GM19395 (cell line): ENCODE measurements at regions not wholly inside any gene's neighbourhood (a gene's known extent, or its start where the extent isn't known, plus 50 kb on each side); places are given as distances from the start of the nearest gene placed in this dataset.
"Not testable (repeated sequence)": the region's sequence is repeated elsewhere in the genome, so short reads cannot be mapped to it uniquely, and the experiment has no call there.

Experiments used
- ATAC-seq: cut with Tn5 transposase; IDR thresholded peaks from one replicate; pipeline ENCODE4 v1.9.1; 2021; ENCODE audit warnings: mild to moderate bottlenecking, moderate library complexity; ENCODE audit not compliant: unreplicated experiment

DNA sequence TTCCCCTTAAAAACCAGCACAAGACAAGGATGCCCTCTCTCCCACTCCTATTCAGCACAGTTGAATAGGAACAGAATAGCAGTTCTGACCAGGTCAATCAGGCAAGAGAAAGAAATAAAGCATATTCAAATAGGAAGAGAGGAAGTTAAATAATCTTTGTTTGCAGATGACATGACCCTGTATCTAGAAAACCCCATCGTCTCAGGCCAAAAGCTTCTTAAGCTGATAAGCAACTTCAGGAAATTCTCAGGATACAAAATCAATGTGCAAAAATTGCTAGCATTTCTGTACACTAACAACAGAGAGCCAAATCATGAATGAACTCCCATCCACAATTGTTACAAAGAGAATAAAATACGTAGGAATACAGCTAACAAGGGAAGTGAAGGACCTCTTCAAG is 394.1 kb upstream of the NFIA start:
- ATAC-seq = not testable (repeated sequence)

DNA sequence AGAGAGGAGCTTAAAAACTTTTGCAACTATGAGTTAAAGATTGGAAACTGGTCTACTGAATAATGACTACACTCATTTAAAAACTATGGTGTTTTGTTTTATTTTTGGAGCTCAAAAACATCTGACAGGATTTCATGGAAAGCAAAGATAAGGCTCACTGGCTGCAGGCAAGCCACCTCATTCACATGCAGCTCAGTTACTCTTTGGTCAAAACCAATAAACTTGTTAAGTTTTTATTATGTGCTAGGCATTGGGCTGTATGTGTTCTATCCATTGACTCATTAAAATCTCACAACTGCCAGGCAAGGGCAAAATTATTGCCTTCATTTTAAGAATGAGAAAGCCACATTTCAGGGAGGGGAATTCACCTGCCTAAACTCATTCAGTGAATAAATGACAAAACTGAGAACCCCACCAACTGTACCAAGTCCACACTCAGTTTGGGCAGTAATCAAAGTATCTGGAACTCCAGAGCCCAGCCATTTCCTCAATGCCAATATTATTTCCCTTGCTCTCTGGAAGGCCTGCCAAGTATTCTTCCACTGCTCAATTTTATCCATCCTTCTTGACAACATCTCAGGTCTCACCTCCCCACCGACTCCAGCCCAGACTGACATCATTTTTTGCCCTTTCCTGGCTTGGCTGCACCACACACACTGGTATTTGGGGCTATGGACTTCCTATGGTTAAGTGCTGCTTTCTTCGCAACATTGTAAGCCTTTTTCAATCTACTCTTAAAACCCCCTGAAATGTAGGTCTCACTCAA is 401.1 kb upstream of the NFIA start:
- ATAC-seq = no peak

DNA sequence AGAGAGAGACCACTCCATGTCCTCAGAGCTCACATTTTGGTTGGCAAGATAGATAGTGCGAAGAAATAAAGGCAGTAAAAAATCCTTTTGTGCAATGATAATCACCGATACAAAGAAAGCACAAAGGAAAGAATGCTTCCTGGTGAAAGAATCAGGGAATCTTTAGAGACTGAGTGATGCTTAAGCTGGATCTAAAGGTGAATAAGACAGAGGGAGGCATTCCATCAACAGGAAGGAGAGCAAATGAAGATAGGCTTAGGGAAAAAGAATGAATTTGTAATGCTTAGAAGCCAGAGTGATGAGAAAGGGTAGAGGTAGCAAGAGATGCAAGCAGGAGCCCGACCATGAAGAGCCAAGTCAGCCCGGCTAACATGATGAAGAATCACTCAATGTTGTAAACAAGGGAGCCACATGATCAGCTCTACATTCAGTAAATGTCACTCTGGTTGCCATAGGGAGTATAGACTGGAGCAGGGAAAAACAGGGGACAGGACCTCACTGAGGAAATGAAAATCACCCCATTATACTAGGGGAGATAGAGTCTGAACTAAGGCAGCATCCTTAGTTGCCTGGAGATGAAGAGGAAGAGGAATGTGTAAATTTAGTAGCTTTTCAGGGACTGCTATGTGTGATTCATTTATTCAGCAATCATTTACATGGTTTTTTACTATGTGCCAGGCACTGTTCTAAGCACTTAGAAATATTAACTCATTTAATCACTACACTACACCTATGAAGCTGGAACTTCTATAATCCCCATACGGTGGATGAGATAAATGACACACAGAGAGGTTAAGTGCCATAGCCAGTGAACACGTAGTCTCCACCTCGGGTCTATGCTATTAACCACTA is 402.6 kb upstream of the NFIA start:
- no peak for ATAC-seq

DNA sequence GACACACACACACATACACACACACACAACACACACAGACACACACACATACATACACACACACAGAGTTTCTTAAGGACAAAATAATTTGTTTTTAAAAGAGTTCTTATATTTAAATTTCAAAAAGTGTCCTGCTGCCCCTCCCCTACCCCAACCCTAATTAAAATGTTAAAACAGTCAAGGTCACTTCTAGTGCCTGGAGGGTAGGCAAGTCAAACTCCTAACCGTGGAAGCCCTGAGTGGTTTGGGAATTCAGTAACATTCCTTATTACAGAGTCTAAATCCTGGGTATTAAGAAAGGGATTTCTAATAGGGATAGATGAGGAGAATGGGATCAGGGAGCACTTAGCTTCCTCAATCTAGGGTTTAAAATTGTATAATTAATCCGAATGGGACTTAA is 403.6 kb upstream of the NFIA start:
- ATAC-seq = no peak

DNA sequence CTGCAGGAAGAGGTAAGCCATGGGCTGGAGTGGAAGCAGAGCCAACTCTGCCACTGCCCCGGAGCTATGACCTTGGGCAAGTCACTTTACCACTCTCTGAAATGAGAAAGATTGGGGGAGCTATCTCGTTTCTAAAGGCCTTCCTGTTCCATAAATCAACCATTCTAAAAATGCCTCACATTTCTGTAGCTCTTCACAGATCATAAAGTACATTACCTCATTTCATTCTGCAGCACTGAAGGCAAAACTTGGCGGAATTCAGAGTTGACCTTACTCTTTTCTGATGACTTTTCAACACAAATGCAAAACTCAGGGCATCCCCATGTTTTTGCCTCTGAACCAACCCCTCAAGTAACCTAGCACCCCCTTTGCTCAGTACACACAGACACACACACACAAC is 404.0 kb upstream of the NFIA start:
- no peak for ATAC-seq

DNA sequence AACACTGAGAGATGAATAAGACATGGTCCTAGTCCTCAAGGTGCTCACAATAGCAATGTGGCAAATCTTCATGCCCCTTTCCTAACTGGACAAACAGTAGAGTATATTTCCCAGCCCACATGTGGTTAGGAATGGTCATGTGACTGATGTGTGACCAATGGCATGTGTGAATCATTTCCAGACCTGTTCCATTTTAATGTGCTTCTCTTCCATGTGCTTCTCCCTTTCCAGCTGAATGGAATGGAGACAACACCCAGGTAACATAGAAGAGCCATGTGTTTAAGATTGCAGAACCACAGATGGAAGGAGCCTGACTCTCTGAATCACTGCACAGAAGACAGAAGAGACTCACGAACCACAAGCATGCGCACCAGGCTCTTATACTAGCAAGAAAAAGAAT is 409.9 kb upstream of the NFIA start:
- ATAC-seq = no peak

DNA sequence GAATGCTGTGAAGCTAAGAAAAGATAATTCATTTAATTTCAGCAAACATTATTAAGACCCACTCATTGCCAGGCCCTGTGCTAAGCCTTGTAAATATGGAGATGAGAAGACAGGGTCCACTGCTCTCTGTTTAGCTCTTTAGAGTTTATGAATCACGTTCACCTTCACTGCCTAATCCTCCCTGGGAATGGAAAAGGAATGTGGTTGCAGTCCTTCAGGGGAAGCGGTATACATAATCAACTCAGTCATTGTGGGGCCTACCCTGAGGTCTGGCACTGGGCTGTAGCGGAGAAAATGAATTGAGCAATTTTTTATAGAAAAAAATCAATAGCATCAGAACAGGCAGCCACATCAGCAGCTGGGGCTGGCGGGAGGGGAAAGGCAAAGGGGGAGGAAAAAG is 412.1 kb upstream of the NFIA start:
- ATAC-seq = no peak

DNA sequence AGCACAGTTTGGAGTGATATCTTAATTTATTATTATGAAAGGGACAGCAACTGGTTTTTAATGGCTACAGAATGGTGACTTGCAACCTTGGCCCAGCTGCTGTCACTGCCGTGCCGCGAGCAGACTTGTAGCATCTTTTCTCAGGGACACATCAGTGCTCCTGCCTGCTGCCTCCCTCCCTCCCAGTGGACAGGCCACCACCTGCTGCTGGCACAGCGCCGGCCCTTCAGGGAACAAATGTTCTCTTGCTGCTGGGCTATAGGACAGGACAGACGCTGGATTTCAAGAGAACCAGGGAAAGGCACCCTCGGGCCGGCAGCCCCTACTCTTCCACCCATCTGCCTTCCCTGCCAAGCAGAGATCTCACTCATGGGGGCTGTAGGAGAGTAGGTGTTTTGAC is 413.8 kb upstream of the NFIA start:
- no peak for ATAC-seq

DNA sequence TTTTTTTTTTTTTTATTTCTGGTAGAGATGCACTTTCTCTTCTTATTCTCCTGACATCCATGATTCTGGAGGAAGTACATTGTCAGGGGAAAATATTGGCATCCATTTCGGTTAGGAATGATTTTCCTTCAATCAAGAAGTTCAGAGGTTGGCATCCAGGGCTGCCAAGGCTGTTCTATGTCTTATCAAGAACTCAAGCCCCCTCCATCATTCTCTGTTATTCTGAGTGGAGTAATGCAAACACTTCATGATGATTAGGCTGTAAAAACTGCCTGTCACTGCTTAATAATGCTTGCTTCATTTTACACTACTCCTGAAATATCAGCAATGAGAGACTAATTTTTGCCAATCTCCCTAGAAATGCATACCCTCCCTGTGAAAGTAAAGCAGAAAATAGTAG is 417.1 kb upstream of the NFIA start:
- ATAC-seq = no peak

DNA sequence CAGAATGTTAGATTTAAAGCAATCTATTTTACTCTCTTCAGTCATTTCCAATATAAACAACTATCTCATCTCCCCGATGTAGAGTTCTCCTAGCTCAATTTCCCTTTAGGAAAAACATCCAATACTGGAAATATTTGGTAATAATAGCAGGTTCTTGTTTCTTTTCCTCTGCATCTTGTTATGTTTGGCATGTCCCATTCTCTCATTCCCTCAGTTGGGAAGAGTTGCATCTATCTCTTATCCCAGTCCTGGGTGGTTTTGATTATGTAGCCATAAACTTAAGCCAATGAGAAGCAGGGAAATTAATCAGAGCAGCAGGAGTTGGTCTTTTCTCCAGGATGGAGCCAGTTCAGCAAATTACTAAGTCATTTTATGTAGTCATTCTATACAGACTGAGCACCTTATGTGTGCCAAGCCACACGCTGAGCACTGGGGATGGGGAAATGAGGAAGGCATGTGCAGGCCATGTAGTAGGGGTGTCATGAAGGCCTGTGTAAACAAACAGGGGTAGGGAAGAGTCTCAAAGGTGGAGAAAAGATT is 418.2 kb upstream of the NFIA start:
- no peak for ATAC-seq

DNA sequence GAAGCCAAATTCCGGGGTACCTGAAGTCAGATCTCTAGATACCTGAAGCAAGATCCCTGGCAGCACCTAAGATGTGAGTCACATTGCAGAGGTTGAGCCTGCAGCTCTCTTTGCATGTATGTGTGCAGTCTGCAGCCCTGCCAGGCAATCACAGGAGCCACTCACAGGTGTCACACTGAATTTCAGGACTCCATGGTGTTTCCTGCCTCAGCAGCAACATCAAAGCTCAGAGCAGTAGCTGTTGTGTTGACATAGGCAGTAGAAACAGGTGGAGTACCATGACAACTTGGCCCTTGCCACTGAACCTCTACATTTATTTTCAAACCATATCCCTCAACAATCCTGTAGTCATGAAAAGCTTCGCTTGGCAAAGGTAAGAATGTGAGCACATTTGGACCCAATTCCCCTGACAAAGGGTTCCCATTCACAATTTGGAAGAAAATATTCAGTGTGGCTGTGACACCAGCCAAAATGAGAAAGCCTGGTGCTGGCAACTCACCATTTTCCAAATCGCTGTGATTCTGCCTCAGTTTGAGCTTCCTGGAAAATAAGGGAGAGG is 419.8 kb upstream of the NFIA start:
- no peak for ATAC-seq

DNA sequence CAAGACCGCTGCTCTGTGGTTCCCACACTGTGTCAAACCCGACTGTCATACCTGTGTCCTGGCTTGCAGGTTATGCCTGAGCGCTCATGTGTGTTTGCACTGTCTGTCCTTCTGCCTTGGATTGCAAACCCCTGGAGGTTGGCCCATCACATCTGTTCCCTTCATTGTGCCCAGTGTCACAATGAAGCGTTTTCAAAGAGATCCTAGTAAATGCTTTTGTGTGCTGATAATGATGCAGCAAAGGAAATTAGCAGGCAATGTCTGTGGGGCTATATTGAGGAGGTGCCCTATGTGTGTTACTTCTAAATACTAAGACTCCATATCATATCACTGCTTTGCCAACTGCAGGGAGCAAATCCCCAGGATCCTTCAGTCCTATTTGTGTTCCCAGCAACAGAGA is 424.4 kb upstream of the NFIA start:
- no peak for ATAC-seq

DNA sequence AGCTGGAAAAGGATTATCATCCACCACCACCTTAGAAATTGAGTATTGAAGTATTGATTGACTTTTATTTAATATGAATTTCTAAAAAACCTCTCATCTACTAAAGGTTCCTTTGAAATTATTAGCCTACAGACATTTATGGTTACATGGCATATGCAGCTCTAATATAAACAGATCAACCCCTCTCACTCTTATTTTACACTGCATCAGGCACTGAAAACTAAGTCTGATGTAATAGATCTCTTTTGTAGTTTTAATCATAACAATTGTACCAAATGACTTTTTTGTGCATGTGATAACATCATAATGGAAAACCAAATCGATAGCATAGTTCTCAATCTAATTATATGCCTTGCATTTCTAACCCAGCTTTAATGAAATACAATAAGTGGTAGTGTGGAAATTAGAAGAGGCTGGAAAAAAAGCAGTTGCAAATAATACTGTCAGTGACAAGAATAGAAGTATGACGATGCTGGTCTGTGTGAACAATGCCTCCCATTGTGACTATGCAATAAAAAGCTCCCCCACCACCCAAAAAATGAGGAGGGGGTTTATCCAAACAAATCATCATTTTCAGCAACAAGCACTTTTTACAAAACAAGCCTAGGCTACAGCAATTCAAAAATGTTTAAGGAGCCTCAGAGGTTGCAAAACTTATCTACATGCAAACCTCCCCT is 426.5 kb upstream of the NFIA start:
- ATAC-seq = no peak

DNA sequence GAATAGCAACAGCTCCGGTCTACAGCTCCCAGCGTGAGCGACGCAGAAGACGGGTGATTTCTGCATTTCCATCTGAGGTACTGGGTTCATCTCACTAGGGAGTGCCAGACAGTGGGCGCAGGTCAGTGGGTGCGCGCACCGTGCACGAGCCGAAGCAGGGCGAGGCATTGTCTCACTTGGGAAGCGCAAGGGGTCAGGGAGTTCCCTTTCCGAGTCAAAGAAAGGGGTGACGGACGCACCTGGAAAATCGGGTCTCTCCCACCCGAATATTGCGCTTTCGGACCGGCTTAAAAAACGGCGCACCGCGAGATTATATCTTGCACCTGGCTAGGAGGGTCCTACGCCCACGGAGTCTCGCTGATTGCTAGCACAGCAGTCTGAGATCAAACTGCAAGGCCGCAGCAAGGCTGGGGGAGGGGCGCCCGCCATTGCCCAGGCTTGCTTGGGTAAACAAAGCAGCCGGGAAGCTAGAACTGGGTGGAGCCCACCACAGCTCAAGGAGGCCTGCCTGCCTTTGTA is 442.3 kb upstream of the NFIA start:
- not testable (repeated sequence) for ATAC-seq

DNA sequence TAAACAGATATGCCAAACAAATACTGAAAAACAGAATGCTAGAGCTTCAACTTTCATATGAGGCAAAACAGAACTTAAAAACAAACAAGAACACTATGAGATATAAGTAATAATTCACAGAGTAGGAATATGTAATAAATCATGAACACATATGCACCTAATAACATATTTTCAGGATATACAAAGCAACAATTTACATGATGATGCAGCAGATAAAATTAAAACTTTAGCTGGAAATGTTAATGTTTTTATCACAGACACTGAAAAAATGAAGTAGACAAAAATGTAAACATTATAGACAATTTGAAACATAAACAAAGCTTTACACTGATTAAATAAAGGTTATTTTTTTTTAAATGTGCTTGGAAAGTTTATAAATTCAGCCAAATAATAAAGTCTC is 443.1 kb upstream of the NFIA start:
- ATAC-seq = no peak

DNA sequence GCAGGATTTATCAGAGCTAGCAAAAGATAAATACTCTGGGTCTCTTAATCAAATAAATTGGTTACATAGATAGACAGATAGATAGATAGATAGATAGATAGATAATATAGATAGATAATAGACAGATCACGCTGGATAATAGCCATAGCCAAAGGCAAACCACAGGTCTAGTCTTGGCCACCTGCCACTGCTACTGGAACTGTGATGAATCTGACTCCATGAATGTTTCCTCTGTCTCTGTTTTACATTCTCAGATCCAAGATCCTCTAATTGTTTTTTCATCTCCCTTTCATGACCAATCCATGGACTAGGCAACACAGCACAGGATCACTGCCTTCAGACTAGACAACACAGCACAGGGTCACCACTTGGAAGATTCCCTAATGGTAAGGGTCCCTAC is 444.7 kb upstream of the NFIA start:
- no peak for ATAC-seq

DNA sequence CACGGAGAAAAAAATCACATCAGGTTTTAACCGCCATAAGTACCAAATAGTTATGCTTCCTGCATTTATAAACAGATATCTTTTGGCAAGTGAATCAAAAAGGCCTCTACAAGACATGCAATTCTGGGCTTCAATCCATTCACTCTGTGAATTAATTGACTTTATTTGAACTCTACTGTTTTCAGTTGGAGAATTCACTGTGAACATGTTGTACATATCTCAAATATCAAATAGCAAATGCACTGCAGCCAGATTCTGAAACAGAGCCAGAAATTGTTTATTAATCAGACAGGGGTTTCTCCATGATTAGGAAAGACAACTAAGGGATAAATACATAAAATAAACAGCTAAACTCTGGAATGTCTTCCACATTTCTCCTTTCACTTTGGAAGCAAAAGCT is 445.4 kb upstream of the NFIA start:
- ATAC-seq = no peak

DNA sequence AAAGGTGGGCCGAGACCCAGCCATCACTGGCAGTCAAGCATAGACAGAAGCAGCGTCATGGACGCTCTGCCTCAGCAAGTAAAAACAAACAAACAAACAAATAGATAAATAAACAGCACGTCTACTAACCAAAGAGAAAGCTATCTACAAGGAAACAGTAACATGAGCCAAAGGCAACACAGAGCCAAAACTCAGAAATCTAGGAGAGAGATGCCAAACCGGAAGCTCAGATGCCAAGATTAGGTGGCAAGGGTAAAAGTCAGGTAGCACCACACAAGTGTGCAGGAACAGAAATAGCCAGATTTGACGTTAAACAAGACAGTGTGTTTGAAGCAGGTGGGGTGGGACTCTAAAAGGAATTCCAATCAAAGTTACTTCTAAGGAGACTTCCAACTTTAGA is 448.3 kb upstream of the NFIA start:
- no peak for ATAC-seq

DNA sequence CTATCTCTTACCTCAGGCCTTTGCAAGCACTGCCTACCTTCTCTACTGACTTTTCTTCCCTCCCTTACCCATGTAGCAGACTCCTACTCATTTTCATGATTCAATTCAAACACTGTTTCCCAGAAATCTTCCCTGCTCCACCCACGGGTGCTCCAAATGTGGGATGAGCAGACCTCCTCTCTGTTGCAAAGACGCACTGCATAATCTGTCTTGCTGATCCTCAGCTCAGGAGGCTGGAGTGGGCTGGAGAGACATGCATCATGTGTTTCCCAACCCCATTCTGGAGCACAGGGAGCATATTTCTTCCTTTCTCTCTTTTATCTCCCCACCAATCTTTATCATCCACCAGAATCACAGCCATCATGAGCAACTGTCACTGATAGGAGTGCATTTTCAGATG is 459.9 kb upstream of the NFIA start:
- no peak for ATAC-seq

DNA sequence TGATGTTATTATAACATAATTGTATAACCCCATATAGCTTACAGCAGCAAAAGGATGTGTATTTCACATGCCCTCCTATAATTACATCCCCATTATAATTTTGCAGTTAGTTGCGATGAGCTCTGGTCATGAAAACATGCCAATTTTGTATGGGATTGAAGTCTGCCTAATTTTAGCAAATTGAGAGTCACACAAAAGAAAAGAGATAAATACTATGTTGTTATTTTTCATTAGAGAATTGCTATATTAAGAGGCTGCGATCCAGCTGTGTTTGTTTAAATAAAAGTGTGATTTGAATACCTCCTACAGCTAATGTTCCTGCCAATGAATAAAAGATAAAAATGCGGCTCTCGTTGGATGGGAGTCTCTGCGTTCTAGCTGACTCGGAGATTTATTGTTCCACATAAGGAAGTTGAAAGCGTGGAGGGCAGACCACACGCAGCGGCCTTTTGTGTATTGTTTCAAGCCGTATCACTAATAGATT is 461.0 kb upstream of the NFIA start:
- no peak for ATAC-seq

DNA sequence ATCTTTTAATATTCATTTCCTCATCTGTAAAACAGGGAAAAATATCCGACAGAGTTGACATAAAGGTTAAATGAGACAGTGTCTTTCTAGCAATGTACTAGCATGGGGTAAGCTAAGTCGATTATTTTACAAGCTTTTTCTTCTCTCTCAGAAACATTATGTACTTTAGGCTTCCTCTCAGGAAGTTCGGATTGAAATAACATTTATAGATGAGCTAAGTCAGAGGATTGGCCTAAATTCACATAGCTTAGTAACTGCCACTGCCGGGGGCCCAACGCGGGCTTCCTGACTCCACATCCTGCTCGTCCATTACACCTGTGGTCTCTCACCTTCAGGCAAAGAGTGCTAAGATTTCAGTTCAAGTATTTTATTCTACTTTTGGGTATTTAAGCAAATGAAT is 462.3 kb upstream of the NFIA start:
- no peak for ATAC-seq
